ENCODE measurements at regions not wholly inside any gene's neighbourhood (a gene's known extent, or its start where the extent isn't known, plus 50 kb on each side); places are given as distances from the start of the nearest gene placed in this dataset.
"Not testable (repeated sequence)": the region's sequence is repeated elsewhere in the genome, so short reads cannot be mapped to it uniquely, and the experiment has no call there.

GRCh38 chr15:91447991-91448644, 348.1 kb downstream of the SV2B start:
- H3K4me3 ChIP-seq (ENCODE audit: low read depth, low read length) = no peak overlapping the region
- TF ChIP-seq CTCF (IDR thresholded peaks at IDR 0.05; ENCODE audit: insufficient read depth, low read depth, low read length) = no peak
- DNase-seq (ENCODE audit: low read depth) = no peak

GRCh38 chr15:91453376-91453775, 353.3 kb downstream of the SV2B start:
- not testable (repeated sequence) for H3K4me3 ChIP-seq (ENCODE audit: low read depth, low read length); DNase-seq (ENCODE audit: low read depth)

GRCh38 chr15:91456251-91456718, 356.2 kb downstream of the SV2B start:
- no peak for TF ChIP-seq CTCF (IDR thresholded peaks at IDR 0.05; ENCODE audit: insufficient read depth, low read depth, low read length)
- no peak for DNase-seq (ENCODE audit: low read depth)

GRCh38 chr15:91456921-91457320, 356.9 kb downstream of the SV2B start:
- H3K4me3 ChIP-seq (ENCODE audit: low read depth, low read length) = no peak overlapping the region
- no peak for TF ChIP-seq CTCF (IDR thresholded peaks at IDR 0.05; ENCODE audit: insufficient read depth, low read depth, low read length)
- no peak for DNase-seq (ENCODE audit: low read depth)

More at GRCh38 chr15:91456251-91456718, 356.2 kb downstream of the SV2B start:
- no peak overlapping the region for H3K4me3 ChIP-seq (ENCODE audit: low read depth, low read length)

GRCh38 chr15:91461377-91461776, 361.3 kb downstream of the SV2B start:
- H3K4me3 ChIP-seq (ENCODE audit: low read depth, low read length) = no peak overlapping the region
- DNase-seq (ENCODE audit: low read depth) = no peak
- no peak for TF ChIP-seq CTCF (IDR thresholded peaks at IDR 0.05; ENCODE audit: insufficient read depth, low read depth, low read length)

GRCh38 chr15:91465086-91465485, 365.0 kb downstream of the SV2B start:
- no peak for DNase-seq (ENCODE audit: low read depth)
- no peak for TF ChIP-seq CTCF (IDR thresholded peaks at IDR 0.05; ENCODE audit: insufficient read depth, low read depth, low read length)

GRCh38 chr15:91465696-91466095, 365.6 kb downstream of the SV2B start:
- H3K4me3 ChIP-seq (ENCODE audit: low read depth, low read length) = no peak overlapping the region
- no peak for DNase-seq (ENCODE audit: low read depth)
- TF ChIP-seq CTCF (IDR thresholded peaks at IDR 0.05; ENCODE audit: insufficient read depth, low read depth, low read length) = no peak

More at GRCh38 chr15:91465086-91465485, 365.0 kb downstream of the SV2B start:
- H3K4me3 ChIP-seq (ENCODE audit: low read depth, low read length) = no peak overlapping the region

Data from fibroblast of villous mesenchyme (primary cell).